ENCODE measurements at regions not wholly inside any gene's neighbourhood (a gene's known extent, or its start where the extent isn't known, plus 50 kb on each side); places are given as distances from the start of the nearest gene placed in this dataset.

GRCh38 chr6:164554700-164555476 is 754.5 kb downstream of the C6orf118 start:
- no peak overlapping the region for H4K91ac ChIP-seq (ENCODE audit: insufficient read length, low read depth, low read length)
- no peak overlapping the region; the same call in 1 of the 2 replicates for H3K14ac ChIP-seq (ENCODE audit: insufficient read depth, low read length)
- H3K79me2 ChIP-seq (ENCODE audit: insufficient read depth, low read length), result no peaks in the 10 kb centered on the region
- TF ChIP-seq CTCF (conservative IDR thresholded peaks at IDR 0.05), result no peak
- no peak overlapping the region for H2AFZ ChIP-seq (ENCODE audit: low read length)
- no peaks in the 10 kb centered on the region for H3K27me3 ChIP-seq (ENCODE audit: insufficient read depth, low read length)
- H3K18ac ChIP-seq (ENCODE audit: insufficient read length, low read depth, low read length), result no peak overlapping the region
- H4K20me1 ChIP-seq (ENCODE audit: control insufficient read depth, insufficient read depth, insufficient read length), result no peaks in the 10 kb centered on the region
- H3K4me1 ChIP-seq (ENCODE audit: insufficient read depth, low read length), result no peaks in the 10 kb centered on the region
- no peak overlapping the region for H2AK5ac ChIP-seq (ENCODE audit: insufficient read length, low read length)
- no peak overlapping the region for H3K4me3 Mint-ChIP-seq
- no peak overlapping the region for H2BK20ac ChIP-seq (ENCODE audit: low read depth, low read length, poor library complexity, severe bottlenecking)
- no peak overlapping the region for H2BK120ac ChIP-seq (ENCODE audit: low read depth, low read length, poor library complexity, severe bottlenecking)
- no peak overlapping the region for H3K9ac ChIP-seq (ENCODE audit: extremely low read depth, insufficient read length, low read length)
- DNase-seq, result no peak
- H3K4me2 ChIP-seq (ENCODE audit: insufficient read depth, insufficient read length, low read length), result no peak overlapping the region
- H3K23me2 ChIP-seq (ENCODE audit: insufficient read length, low read depth, low read length, poor library complexity, severe bottlenecking), result no peaks in the 10 kb centered on the region
- WGBS (ENCODE audit: extremely low coverage, insufficient read length, low lambda C conversion rate), result no CpG with 5 or more reads among the region's 10 CpGs
- no peaks in the 10 kb centered on the region for H3K27me3 Mint-ChIP-seq (ENCODE audit: low read depth)
- H3K79me1 ChIP-seq (ENCODE audit: insufficient read depth, low read depth, low read length, poor library complexity, severe bottlenecking), result no peaks in the 10 kb centered on the region
- peak overlapping the region in 1 of 3 experiments; percentile 67; a peak in 1 of 7 replicates for H3K27ac Mint-ChIP-seq
- no peak overlapping the region for H3K56ac ChIP-seq (ENCODE audit: insufficient read length, low read depth, low read length)
- H2BK15ac ChIP-seq (ENCODE audit: low read depth, low read length), result no peak overlapping the region
- H2BK5ac ChIP-seq (ENCODE audit: insufficient read length, low read length), result no peak overlapping the region
- no peaks in the 10 kb centered on the region for H3K9me3 ChIP-seq (ENCODE audit: control insufficient read depth, low read depth, low read length)
- peaks cover 2 to 10% of the 10 kb centered on the region in 2 experiments; a peak in 2 of 4 replicates for H3K4me1 Mint-ChIP-seq
- H3K4ac ChIP-seq (ENCODE audit: low read depth, low read length), result no peak overlapping the region
- H3K23ac ChIP-seq (ENCODE audit: insufficient read length, low read depth, low read length), result no peak overlapping the region
- H4K8ac ChIP-seq (replicated peaks; ENCODE audit: insufficient read length, low read depth, low read length), result no peak overlapping the region
- H3K9me3 Mint-ChIP-seq, result peaks cover under 1 to 11% of the 10 kb centered on the region in 2 experiments; a peak in 4 of 5 replicates
- no peak overlapping the region for H3K27ac ChIP-seq (ENCODE audit: insufficient read length, low read depth, low read length)
- H3T11ph ChIP-seq (ENCODE audit: low read length), result no peak overlapping the region
- H3K36me3 Mint-ChIP-seq (ENCODE audit: insufficient read depth in 1 of 3, low read depth in 3 of 3), result peaks cover 0 to 16% (median 4%) of the 10 kb centered on the region in 3 experiments; a peak in 4 of 7 replicates
- H4K5ac ChIP-seq (ENCODE audit: insufficient read length, low read depth, low read length), result no peak overlapping the region
- H2BK12ac ChIP-seq (ENCODE audit: insufficient read length, low read depth, low read length), result no peak overlapping the region

All from H9 (cell line).